ENCODE measurements at regions not wholly inside any gene's neighbourhood (a gene's known extent, or its start where the extent isn't known, plus 50 kb on each side); places are given as distances from the start of the nearest gene placed in this dataset.
A peak's percentile ranks its signal among the peaks of the same experiment; 100 is the strongest.

DNA sequence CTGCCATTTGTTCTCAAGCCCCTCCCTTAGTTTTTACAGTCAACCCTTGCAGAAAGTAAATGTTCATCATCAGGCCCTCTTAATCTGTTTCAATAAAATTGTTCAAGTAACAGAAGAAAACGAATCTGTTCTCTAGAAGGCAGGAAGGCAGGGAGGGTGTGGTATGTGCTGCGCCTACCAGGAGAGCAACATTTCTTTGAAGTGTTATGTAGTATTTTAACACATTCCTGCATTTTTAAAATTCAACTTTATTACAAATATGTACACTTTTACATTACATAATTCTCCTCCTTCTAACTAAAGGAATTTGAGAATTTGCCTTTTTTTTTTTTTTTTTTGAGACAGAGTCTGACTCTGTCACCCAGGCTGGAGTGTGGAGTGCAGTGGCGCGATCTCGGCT lies 657.8 kb downstream of the MCTP2 start:
- Histone ChIP-seq H3K4me1 (no peaks in the 10 kb centered on the region), H3K27me3 (no peaks in the 10 kb centered on the region), H3K4me3 (no peak overlapping the region), H3K36me3 (no peaks in the 10 kb centered on the region), H3K27ac (no peak overlapping the region), H3K9me3 (replicated peaks) (no peaks in the 10 kb centered on the region)
- no peak for DNase-seq

DNA sequence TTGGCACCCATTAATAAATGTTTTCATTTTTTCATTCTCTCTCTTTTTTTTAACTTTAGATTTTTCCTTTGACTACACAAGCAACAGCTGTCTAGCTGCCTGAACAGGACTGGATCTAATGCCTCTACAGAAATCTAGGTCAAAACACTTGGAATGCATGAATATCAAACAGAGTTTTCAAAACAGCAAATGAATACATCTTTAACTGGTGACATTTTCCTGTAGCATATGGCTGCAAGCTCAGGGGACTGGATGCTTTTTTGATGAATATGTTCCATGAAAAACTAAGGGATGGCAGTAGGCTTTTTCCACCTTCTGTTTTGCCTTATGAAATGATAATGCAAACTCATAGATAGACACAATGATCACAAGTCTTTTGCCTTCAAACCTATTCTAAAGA lies 661.7 kb downstream of the MCTP2 start:
- no peaks in the 10 kb centered on the region for H3K36me3 ChIP-seq
- no peak overlapping the region for H3K4me3 ChIP-seq
- H3K27me3 ChIP-seq = no peaks in the 10 kb centered on the region
- H3K27ac ChIP-seq = no peak overlapping the region
- H3K4me1 ChIP-seq = no peaks in the 10 kb centered on the region
- H3K9me3 ChIP-seq (replicated peaks) = no peaks in the 10 kb centered on the region
- no peak for DNase-seq

DNA sequence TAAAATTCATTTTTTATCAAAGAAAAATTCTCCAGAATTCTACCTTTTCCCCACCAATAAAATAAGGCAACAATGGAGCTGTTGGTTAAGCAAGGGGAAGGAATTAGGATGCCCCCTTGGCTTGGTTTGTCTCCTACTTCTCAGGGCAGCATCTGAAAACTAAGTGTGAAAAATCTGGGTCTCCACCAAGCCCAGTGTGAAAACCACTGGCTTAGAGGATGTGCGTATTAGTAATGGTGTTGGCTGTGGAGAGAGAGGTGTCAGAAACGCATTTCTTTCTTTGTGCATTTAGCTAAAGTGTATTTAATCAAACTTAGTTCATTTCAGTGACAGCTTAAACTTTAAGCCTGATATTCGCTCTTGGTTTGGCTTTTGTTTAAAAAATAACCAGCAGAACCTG lies 662.7 kb downstream of the MCTP2 start:
- Histone ChIP-seq H3K4me1 (no peaks in the 10 kb centered on the region), H3K27ac (no peak overlapping the region), H3K27me3 (no peaks in the 10 kb centered on the region), H3K4me3 (no peak overlapping the region), H3K9me3 (replicated peaks) (no peaks in the 10 kb centered on the region), H3K36me3 (no peaks in the 10 kb centered on the region)
- DNase-seq = no peak

DNA sequence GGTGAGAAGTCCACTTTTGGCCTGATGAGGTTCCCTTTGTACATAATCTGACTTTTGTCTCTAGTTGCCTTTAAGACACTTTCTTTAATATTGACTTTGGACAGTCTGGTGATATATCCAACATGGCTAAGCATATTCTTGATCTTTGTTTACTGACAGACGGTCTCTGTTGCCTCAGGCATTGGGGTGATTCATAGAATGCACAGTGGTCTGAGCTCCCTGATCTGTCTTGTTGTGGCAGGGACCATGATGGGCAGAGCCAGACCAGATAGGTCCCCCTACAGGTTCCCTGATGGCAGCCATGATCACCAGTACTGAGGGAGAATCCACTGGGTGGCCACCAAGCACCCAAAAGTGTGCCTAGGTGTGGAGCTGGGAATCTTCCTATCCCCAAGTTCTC lies 678.1 kb downstream of the MCTP2 start:
- no peaks in the 10 kb centered on the region for H3K36me3 ChIP-seq
- no peaks in the 10 kb centered on the region for H3K9me3 ChIP-seq (replicated peaks)
- no peaks in the 10 kb centered on the region for H3K27me3 ChIP-seq
- no peak overlapping the region for H3K4me3 ChIP-seq
- H3K4me1 ChIP-seq = peaks cover 8% of the 10 kb centered on the region
- no peak overlapping the region for H3K27ac ChIP-seq
- no peak for DNase-seq

DNA sequence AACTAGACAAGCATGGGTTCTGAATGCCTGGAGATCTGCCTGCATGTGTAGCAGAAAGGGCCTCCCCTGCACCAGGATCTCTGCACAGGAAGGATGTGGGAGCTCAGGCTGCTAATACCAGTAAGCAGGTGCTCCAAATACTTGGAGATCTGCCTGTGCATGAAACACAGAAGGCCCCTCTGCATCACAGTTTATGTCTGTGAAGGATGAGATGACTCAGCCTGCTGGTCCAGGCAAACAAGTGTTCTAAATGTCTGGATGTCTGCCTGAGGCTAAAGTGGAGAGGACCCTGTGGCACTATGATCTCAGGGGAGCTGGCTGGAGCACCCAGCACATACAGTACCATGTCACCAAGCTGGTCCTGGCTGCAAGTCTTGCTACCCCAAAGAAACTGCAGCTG lies 678.8 kb downstream of the MCTP2 start:
- no peak overlapping the region for H3K27ac ChIP-seq
- no peaks in the 10 kb centered on the region for H3K36me3 ChIP-seq
- no peak overlapping the region for H3K4me3 ChIP-seq
- DNase-seq = peak; percentile 61 to 78
- peaks cover 8% of the 10 kb centered on the region for H3K4me1 ChIP-seq
- no peaks in the 10 kb centered on the region for H3K27me3 ChIP-seq
- no peaks in the 10 kb centered on the region for H3K9me3 ChIP-seq (replicated peaks)

DNA sequence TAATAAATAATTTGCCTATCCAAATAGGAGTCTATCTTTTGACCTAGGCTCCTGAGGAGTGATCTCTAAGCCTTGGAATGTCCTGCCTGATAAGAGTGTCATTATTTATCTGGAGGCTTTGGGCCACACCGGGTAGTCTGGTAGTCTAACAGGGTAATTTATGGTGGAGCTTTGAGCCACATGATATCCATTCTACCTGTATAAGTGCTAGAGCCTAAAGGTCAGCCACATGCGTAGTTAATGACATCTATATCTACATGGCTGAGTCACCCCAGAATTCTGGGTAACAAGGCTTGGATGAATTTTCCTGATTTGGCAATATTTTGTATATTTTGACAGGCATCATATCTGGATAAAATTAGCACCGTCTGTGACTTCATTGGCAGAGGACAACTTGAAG lies 681.4 kb downstream of the MCTP2 start:
- peaks cover 8% of the 10 kb centered on the region for H3K4me1 ChIP-seq
- H3K27ac ChIP-seq = no peak overlapping the region
- H3K4me3 ChIP-seq = no peak overlapping the region
- no peaks in the 10 kb centered on the region for H3K9me3 ChIP-seq (replicated peaks)
- H3K27me3 ChIP-seq = no peaks in the 10 kb centered on the region
- no peaks in the 10 kb centered on the region for H3K36me3 ChIP-seq
- no peak for DNase-seq

DNA sequence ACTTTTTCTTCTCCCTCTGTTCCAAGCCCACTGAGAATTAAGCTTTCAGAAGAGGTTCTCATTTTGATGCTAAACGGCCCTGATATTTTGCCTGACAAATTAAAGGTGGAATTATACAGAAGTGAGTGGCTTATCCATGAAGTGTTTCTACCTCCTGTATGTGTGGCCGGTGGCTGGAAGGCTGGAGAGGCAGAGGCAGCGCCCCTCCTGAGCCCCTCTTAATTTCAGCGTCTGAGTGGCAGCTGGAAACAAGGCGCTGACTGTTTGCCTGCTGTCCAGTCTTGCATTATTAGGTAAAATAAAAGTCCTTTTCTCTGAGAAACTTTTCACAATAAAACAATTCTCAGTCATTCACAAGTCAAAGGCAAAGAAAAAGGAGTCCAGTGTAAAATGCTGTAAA lies 685.7 kb downstream of the MCTP2 start:
- no peak overlapping the region for H3K27ac ChIP-seq
- no peaks in the 10 kb centered on the region for H3K36me3 ChIP-seq
- no peaks in the 10 kb centered on the region for H3K27me3 ChIP-seq
- H3K4me3 ChIP-seq = no peak overlapping the region
- no peaks in the 10 kb centered on the region for H3K4me1 ChIP-seq
- H3K9me3 ChIP-seq (replicated peaks) = no peaks in the 10 kb centered on the region
- no peak for DNase-seq

DNA sequence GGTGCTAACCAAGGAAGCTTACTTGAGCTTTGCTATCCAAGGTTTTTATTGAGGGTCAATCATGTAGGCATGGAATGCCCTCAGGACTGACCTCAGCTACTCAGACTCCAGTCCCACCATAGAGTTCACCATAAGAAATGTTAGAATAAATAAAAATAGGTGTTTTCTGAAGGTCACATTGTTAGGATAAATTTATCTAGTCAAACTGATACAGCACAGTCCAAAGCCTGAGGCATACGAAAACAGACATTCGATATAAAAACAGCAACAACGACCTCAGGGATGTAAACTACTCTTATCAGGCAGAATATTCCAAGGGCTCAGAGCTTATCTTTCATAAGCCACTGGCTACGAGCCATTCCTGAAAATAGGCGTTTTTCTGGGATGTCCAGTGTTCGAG lies 690.6 kb downstream of the MCTP2 start:
- no peak overlapping the region for H3K27ac ChIP-seq
- no peak overlapping the region for H3K4me3 ChIP-seq
- no peaks in the 10 kb centered on the region for H3K9me3 ChIP-seq (replicated peaks)
- no peaks in the 10 kb centered on the region for H3K4me1 ChIP-seq
- no peak for DNase-seq
- no peaks in the 10 kb centered on the region for H3K27me3 ChIP-seq
- no peaks in the 10 kb centered on the region for H3K36me3 ChIP-seq

DNA sequence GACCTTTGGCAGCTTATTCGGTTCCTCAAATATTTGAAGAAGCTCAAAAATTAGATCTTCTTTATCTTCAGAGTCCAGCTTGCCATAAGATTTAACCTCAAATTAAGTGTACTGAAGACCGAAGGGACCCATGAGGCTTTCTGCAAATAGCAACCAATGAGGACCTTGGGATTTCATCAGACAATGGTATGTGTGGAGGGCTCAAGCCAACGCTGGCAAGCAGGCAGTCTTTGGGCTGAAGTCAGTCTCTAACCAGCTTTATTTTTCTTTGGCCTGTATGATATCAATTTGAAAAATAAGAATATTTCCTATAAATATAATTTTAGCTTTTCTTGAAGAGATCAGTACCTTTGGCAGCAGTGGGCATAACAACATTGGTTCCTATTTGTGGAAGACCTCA lies 692.7 kb downstream of the MCTP2 start:
- Histone ChIP-seq H3K27me3 (no peaks in the 10 kb centered on the region), H3K4me3 (no peak overlapping the region), H3K4me1 (no peaks in the 10 kb centered on the region), H3K9me3 (replicated peaks) (no peaks in the 10 kb centered on the region), H3K27ac (no peak overlapping the region), H3K36me3 (no peaks in the 10 kb centered on the region)
- no peak for DNase-seq

DNA sequence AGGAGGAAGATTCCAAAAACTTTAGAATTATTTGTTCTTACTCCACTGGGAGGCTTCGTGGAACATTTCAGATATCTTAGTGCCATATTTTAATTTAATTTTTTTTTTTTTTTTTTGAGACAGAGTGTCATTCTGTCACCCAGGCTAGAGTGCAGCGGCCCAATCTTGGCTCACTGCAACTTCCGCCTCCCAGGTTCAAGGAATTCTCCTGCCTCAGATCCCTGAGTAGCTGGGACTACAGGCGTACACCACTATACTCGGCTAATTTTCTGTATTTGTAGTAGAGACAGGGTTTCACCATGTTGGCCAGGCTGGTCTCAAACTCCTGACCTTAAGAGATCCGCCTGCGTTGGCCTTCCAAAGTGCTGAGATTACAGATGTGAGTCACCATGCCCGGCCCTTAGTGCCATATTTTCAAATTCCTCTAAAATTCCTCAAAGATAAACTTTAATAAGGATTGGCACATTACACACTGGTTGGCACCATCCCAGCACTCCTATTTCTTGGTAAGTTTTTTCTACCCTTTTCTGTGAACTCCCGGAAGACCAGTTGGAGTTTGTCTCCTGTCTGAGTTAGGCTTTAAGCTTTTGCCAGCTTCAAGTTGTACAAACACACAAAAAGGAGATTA lies 693.7 kb downstream of the MCTP2 start:
- DNase-seq = no peak
- Histone ChIP-seq H3K27me3 (no peaks in the 10 kb centered on the region), H3K4me1 (no peaks in the 10 kb centered on the region), H3K4me3 (no peak overlapping the region), H3K27ac (no peak overlapping the region), H3K36me3 (no peaks in the 10 kb centered on the region), H3K9me3 (replicated peaks) (no peaks in the 10 kb centered on the region)

DNA sequence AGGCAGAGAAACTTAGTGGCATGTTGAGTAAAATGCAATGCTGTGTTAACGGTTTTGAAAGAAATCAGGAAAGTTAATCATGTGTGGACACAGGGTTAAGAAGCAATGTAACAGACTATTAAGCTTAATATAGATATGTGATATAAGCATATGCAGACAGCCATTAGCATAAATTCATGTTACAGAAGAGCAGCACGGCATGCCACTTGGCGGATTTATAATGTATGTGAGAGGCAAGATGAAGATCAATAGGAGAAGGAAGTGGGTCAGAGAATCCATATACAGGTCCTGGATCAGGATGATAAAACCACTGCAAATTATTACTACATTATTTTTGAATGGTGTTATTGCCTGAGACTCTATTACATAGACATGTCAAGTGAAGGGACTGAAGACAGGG lies 694.3 kb downstream of the MCTP2 start:
- no peaks in the 10 kb centered on the region for H3K27me3 ChIP-seq
- H3K36me3 ChIP-seq = no peaks in the 10 kb centered on the region
- H3K9me3 ChIP-seq (replicated peaks) = no peaks in the 10 kb centered on the region
- no peaks in the 10 kb centered on the region for H3K4me1 ChIP-seq
- DNase-seq = no peak
- H3K27ac ChIP-seq = no peak overlapping the region
- no peak overlapping the region for H3K4me3 ChIP-seq

DNA sequence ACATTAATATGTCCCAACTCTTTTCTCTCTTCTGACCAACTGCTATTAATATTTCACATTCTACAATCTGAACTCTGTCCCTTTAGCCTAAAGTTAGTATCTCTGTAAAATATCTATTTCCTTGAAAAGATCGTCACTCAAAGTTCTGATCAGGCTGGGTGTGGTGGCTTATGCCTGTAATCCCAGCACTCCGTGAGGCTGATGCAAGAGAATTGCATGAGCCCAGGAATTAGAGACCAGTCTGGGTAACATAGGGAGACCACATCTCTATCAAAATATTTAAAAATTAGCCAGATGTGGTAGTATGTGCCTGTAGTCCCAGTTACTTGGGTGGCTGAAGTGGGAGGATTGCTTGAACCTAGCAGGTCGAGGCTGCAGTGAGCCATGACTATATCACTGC lies 695.6 kb downstream of the MCTP2 start:
- H3K4me3 ChIP-seq = no peak overlapping the region
- no peaks in the 10 kb centered on the region for H3K4me1 ChIP-seq
- no peak for DNase-seq
- H3K9me3 ChIP-seq (replicated peaks) = no peaks in the 10 kb centered on the region
- H3K27ac ChIP-seq = no peak overlapping the region
- no peaks in the 10 kb centered on the region for H3K36me3 ChIP-seq
- H3K27me3 ChIP-seq = no peaks in the 10 kb centered on the region

DNA sequence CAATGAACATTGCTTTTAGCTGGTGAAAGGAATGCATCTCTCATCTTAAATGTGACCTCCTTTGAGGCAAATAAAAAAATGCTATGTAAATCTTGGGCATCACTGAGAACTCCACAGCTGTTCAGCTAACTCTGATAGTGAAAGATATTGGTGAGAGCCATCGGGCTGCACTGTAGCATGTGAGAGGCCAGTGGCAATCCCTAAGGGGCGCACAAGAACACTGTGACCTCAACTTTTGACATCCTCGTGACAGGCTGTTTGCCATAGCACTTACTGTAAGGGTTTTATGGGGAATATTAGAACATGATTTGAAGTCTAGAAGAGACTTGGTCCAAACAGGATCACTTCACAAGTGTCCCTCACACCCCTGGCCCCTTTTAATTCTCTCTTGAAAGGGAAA lies 697.9 kb downstream of the MCTP2 start:
- Histone ChIP-seq H3K4me1 (no peaks in the 10 kb centered on the region), H3K27me3 (no peaks in the 10 kb centered on the region), H3K27ac (no peak overlapping the region), H3K36me3 (no peaks in the 10 kb centered on the region), H3K9me3 (replicated peaks) (no peaks in the 10 kb centered on the region), H3K4me3 (no peak overlapping the region)
- no peak for DNase-seq

DNA sequence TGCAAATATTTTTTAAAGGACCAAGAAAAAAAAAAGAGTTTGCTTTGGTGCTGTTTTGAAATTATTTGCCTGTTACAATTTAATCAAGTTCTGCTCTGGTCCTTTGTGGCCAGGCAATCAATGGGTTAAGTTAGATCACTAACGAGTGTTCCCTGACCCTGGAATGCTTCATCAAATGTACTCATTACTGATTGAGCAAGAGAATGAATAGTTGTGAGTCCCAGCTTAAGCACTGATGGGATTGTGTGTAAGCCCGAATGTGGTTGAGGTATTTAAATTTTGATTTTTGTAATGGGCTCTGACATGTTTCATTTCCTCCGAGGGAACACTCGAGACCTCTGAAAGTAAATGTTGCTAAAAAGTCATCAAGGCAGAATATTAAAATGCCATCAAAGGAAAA lies 699.1 kb downstream of the MCTP2 start:
- DNase-seq = no peak
- Histone ChIP-seq H3K4me3 (no peak overlapping the region), H3K27me3 (no peaks in the 10 kb centered on the region), H3K27ac (no peak overlapping the region), H3K4me1 (no peaks in the 10 kb centered on the region), H3K36me3 (no peaks in the 10 kb centered on the region), H3K9me3 (replicated peaks) (no peaks in the 10 kb centered on the region)

DNA sequence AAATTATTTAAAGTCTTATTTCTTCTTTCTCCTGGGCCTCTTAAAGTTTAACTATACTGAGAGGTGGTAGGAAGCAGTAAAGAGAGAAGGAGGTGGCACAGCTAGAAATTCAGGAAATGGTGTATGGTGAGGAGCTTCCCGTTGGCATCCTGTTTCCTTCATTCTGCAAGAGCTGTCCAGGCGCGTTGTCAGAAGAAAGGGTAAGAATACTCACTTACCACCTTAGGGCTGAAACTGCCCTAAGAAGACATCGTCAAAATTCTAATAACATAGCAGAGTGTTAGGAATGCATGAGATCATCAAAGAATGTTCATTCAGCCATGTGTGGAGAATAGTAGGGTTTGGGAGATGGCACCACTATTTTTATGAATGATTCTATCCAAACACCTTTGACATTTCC lies 699.6 kb downstream of the MCTP2 start:
- H3K4me3 ChIP-seq = no peak overlapping the region
- no peaks in the 10 kb centered on the region for H3K36me3 ChIP-seq
- H3K4me1 ChIP-seq = no peaks in the 10 kb centered on the region
- H3K9me3 ChIP-seq (replicated peaks) = no peaks in the 10 kb centered on the region
- no peak for DNase-seq
- no peak overlapping the region for H3K27ac ChIP-seq
- H3K27me3 ChIP-seq = no peaks in the 10 kb centered on the region

DNA sequence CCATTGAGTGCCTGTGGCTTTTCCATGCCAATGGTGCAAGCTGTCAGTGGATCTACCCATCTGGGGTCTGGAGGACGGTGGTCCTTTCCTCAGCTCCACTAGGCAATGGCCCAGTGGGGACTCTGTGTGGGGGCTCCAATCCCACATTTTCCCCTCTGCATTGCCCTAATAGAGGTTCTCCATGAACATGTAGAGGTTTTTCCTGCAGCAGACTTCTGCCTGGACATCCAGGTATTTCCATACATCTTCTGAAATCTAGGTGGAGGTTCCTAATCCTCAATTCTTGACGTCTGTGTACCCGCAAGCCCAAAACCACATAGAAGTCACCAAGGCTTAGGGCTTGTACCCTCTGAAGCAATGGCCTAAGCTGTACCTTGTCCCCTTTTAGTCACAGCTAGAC lies 703.1 kb downstream of the MCTP2 start:
- DNase-seq = no peak
- no peaks in the 10 kb centered on the region for H3K9me3 ChIP-seq (replicated peaks)
- H3K4me1 ChIP-seq = no peaks in the 10 kb centered on the region
- no peak overlapping the region for H3K27ac ChIP-seq
- H3K27me3 ChIP-seq = no peaks in the 10 kb centered on the region
- no peaks in the 10 kb centered on the region for H3K36me3 ChIP-seq
- no peak overlapping the region for H3K4me3 ChIP-seq

DNA sequence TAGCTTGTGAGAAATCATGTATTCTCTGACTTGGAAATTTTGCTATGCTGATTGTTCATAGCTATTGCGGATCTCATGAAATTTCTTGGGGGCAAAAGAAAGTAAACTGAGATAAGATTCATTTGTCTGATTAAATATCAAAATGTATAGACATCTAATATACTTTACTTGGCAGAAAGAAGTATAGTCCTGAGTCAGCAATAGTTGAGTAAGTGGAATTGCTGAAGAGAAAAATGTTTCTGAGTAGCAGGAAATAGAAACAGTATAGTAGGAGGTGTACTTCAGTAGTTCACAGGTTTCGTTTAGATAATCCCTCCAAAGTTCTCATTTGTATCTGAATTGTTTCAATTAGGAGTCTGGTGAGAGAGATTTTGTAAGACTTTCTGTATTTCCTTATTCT lies 705.9 kb downstream of the MCTP2 start:
- Histone ChIP-seq H3K27ac (no peak overlapping the region), H3K36me3 (no peaks in the 10 kb centered on the region), H3K27me3 (no peaks in the 10 kb centered on the region), H3K4me3 (no peak overlapping the region), H3K4me1 (no peaks in the 10 kb centered on the region), H3K9me3 (replicated peaks) (no peaks in the 10 kb centered on the region)
- DNase-seq = no peak
